HG03066 (cell line): ENCODE measurements at regions not wholly inside any gene's neighbourhood (a gene's known extent, or its start where the extent isn't known, plus 50 kb on each side); places are given as distances from the start of the nearest gene placed in this dataset.
"Not testable (repeated sequence)": the region's sequence is repeated elsewhere in the genome, so short reads cannot be mapped to it uniquely, and the experiment has no call there.

Experiments
- ATAC-seq: cut with Tn5 transposase; IDR thresholded peaks from one replicate; pipeline ENCODE4 v1.9.1; 2021; ENCODE audit warnings: low read depth; ENCODE audit not compliant: unreplicated experiment

- ATAC-seq = not testable (repeated sequence)
Observed at GRCh38 chr4:49222810-49223209, 236.7 kb downstream of the CWH43 start.

GRCh38 chr4:49226216-49226866 lies 240.3 kb downstream of the CWH43 start:
- ATAC-seq = not testable (repeated sequence)

GRCh38 chr4:49227941-49228340 lies 241.9 kb downstream of the CWH43 start:
- not testable (repeated sequence) for ATAC-seq

DNA sequence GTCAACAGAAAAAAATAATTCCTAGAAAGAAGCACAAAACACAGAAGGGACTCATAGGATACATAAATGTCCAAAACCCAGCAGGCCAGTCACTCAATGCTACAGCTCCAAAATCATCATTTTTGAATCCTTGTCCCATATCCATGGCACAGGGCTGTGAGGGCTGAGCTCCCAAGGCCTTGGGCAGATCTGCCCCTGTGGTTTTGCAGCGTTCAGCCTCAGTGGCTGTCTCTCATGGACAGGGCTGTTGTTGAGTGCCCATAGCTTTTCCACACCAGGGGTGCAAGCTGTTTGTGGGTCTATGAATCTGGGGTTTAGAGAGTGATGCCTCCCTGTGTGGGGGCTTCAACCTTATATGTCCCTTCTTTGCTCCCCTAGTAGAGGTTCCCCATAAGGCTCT lies 243.2 kb downstream of the CWH43 start:
- ATAC-seq = not testable (repeated sequence)

- not testable (repeated sequence) for ATAC-seq
Observed at GRCh38 chr4:49229713-49230112, 243.6 kb downstream of the CWH43 start.

GRCh38 chr4:49233346-49233745 lies 247.3 kb downstream of the CWH43 start:
- ATAC-seq = not testable (repeated sequence)

GRCh38 chr4:49233749-49234148 lies 247.7 kb downstream of the CWH43 start:
- ATAC-seq = not testable (repeated sequence)

DNA sequence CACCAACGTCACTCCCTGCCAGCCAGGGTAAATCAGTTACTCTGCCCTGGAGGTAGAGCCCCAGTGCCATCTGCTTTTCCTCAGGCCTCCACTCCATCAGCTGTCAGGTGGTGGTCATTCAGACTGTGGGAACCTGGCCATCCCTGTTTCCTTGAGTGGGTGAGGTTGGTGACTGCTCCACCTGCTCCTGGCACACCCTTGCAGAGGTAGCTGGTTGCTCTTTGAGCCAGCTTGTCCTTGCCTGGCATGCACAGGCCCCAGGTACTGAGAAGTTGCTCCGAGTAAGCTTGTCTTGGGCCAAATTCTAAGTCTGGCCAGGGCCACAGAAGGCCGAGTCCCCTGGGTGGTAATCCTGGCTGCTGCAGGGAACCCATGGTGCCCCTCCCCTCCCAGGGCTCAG lies 248.3 kb downstream of the CWH43 start:
- ATAC-seq = not testable (repeated sequence)

- not testable (repeated sequence) for ATAC-seq
Observed at GRCh38 chr4:49235413-49236160, 249.5 kb downstream of the CWH43 start.

DNA sequence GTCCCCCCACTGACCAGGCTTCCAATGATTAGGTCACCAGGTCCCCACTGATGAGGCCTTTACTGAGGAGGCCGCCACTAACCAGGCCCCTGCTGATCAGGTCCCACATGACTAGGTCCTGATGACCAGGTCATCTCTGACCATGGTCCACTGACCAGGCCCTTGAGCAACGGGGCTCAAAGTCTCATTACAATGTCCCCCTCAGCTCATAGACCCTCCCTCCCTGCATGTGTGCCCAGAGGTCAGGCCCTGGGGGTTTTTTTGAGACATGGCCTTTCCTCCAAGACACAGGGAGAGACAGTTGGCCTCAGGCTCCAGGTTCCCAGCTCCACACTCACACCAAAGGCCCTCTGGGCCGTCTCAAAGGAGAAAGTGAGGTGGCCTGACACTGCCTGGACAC lies 250.4 kb downstream of the CWH43 start:
- not testable (repeated sequence) for ATAC-seq

- not testable (repeated sequence) for ATAC-seq
Observed at GRCh38 chr4:49241295-49241694, 255.2 kb downstream of the CWH43 start.

GRCh38 chr4:49262786-49263185 lies 276.7 kb downstream of the CWH43 start:
- not testable (repeated sequence) for ATAC-seq

- ATAC-seq = not testable (repeated sequence)
Observed at GRCh38 chr4:49270435-49270834, 284.4 kb downstream of the CWH43 start.

DNA sequence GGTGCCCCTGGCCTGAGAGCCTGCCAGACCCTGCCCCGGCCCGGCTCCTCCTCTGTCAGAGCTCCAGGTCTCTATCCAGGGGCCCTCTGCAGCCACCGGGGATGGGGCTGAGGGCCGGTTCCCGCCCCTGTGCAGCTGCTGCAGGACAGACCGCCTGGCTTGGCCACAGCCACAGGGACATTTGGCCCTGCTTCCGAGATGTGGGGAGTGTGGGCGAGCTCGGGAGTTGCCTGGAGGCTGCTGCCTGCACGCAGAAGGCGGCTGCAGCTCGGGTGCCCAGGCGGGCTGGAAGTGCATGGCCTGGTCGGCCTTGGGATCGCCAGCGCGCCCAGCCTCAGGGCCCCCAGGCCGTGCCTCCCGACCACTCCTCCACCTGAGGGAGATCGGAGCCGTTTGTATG lies 284.8 kb downstream of the CWH43 start:
- ATAC-seq = not testable (repeated sequence)

- not testable (repeated sequence) for ATAC-seq
Observed at GRCh38 chr4:49285905-49286304, 299.8 kb downstream of the CWH43 start.

DNA sequence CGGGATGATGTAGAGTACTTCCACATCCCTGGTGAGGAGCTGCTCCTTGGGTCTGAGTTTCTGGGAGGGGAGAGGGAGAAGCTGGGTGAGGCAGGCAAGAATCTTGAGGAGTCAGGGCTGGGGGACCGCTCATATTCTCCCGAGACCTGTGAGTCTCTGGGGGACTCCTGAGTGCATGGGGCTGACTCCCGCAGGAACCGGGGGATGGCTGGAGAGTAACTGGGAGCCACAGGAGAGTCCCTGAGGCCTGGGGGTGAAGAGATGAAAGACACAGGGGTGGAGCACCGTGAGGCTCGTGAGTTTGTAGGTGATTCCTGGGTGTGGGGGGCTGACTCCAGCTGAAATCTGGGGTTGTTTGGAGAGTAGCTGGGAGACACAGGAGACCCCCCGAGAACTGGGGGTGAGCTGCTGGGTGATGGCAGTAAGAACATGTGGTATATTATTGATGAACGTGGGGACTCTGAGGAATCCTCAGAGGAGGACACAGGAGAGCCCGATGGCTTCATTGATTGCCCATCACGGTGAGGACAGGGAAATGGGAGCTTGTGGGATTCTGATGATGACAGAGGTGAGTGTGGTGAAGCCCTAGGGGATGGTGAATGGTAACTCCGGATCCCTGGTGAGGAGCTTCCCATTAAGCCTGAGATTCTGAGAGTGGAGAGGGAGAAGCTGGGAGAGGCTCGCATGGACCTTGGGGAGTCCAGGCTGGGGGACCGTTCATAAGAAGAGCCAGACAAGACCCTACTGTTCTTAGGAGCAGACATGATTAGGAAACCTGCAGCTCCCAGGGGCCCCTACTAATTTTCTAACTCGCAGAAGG lies 301.1 kb downstream of the CWH43 start:
- ATAC-seq = not testable (repeated sequence)

GRCh38 chr4:49287893-49288292 lies 301.8 kb downstream of the CWH43 start:
- ATAC-seq = not testable (repeated sequence)

DNA sequence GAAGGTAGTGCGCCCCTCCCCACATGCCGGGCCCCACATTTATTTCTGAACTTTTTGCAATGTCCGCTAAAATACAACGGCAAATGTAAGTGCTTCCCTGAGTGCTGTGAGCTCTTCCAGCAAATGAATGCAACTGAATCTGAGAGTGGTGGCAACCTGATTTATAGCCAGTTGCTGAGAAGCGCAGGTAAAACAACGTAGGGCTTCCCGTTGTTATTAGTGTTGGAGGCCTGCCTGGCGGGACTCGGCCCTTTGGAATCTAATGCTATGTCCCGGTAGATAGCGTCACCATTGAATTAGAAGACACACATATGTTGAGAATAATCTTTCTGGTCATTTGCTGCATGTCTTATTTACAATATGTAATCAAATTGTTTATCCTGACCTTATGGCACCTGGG lies 302.7 kb downstream of the CWH43 start:
- ATAC-seq = not testable (repeated sequence)

DNA sequence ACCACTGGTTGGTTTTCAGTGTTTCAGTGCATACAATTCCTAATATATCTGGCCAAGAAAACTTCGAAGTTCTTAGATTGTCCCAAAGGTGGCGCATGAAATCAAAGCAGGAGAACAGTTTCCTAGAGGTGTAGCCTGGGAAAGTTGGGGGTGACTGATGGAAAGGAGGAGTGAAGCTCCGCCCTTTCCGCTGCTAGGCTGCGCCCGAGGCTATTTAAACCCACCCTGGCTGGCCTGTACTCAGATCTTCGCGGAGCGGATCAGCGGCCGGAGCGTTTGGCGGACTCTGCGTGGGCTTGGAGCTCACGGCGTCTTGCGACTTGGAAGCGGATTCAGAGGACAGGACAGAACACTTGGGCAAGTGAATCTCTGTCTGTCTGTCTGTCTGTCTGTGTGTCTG lies 328.7 kb downstream of the CWH43 start:
- ATAC-seq = not testable (repeated sequence)

DNA sequence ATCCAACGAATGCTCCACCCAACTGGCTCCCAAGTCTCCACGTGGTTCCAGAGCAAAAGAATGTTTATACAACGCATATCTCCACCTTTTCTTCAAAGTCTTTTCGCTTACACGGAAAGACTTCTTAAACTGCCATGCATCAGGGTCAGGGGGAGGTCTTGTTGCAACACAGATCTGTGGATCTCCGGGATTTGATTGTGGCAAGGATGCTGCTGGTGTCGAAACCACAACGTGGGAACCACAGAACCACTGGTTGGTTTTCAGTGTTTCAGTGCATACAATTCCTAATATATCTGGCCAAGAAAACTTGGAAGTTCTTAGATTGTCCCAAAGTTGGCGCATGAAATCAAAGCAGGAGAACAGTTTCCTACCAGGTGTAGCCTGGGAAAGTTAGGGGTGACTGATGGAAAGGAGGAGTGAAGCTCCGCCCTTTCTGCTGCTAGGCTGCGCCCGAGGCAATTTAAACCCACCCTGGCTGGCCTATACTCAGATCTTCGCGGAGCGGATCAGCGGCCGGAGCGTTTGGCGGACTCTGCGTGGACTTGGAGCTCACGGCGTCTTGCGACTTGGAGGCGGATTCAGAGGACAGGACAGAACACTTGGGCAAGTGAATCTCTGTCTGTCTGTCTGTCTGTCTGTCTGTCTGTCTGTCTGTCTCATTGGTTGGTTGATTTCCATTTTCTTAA lies 334.8 kb downstream of the CWH43 start:
- ATAC-seq = not testable (repeated sequence)
